HEK293 (cell line): ENCODE measurements at regions not wholly inside any gene's neighbourhood (a gene's known extent, or its start where the extent isn't known, plus 50 kb on each side); places are given as distances from the start of the nearest gene placed in this dataset.

Experiments used
- CTCF ChIA-PET: fragments of 350-600 bp; formaldehyde crosslinking; extraction: SDS; loops from one replicate; lab custom pipeline; 2021; ENCODE audit warnings: antibody characterized with exemption; lab: Yijun Ruan, JAX
- POLR2A ChIA-PET: fragments of 300-600 bp; formaldehyde crosslinking; extraction: SDS; loops from one replicate; lab custom pipeline; 2020; ENCODE audit warnings: antibody characterized with exemption, inconsistent platforms; lab: Yijun Ruan, JAX
- H3K27ac ChIP-seq: fragments of 200-500 bp; sonication (Bioruptor generic); 2 replicates; pipeline ENCODE4 v1.5.1; 2014; ENCODE audit warnings: low read depth, low read length, control low read depth, inconsistent platforms; ENCODE audit errors: extremely low read depth
- H3K36me3 ChIP-seq, 2 experiments: fragments of 200-500 bp in 1 of 2; sonication (Bioruptor generic) in 1 of 2; 1 replicate in 1 of 2; 2 replicates in 1 of 2; pipeline ENCODE4 v1.5.1; 2014 to 2017; ENCODE audit warnings: inconsistent platforms in 2 of 2, low read length in 2 of 2; ENCODE audit not compliant: control insufficient read depth in 2 of 2, insufficient read depth in 1 of 2
- H3K4me1 ChIP-seq: fragments of 200-500 bp; sonication (Bioruptor generic); 2 replicates; pipeline ENCODE4 v1.5.1; 2014; ENCODE audit warnings: mild to moderate bottlenecking, low read length, inconsistent platforms; ENCODE audit not compliant: control insufficient read depth, insufficient read depth
- H3K4me3 ChIP-seq: 2 replicates; pipeline ENCODE4 v1.5.1; 2011; ENCODE audit warnings: low read depth, mild to moderate bottlenecking, control low read depth, low read length, moderate library complexity
- H3K9me3 ChIP-seq: fragments of 200-500 bp; sonication (Bioruptor generic); 2 replicates; pipeline ENCODE4 v1.5.1; 2014; ENCODE audit warnings: low read depth, low read length, inconsistent platforms; ENCODE audit not compliant: control insufficient read depth, insufficient read depth
- PRDM1 ChIP-seq: fragments of 450-650 bp; formaldehyde crosslinking; IDR thresholded peaks from 2 replicates; pipeline ENCODE4; 2016; ENCODE audit warnings: missing biosample characterization, missing genetic modification characterization
- SALL2 ChIP-seq: fragments of 450-650 bp; formaldehyde crosslinking; IDR thresholded peaks from 2 replicates; pipeline ENCODE4 v1.5.0; 2017; ENCODE audit warnings: missing biosample characterization, mild to moderate bottlenecking, missing genetic modification characterization, borderline replicate concordance
- ZBTB11 ChIP-seq: fragments of 450-650 bp; formaldehyde crosslinking; conservative IDR thresholded peaks from 2 replicates; pipeline ENCODE4 v1.5.1; 2016; ENCODE audit warnings: low read depth, missing biosample characterization, missing genetic modification characterization
- ZBTB20 ChIP-seq: fragments of 450-650 bp; formaldehyde crosslinking; IDR thresholded peaks from 2 replicates; pipeline ENCODE4 v1.5.1; 2016; ENCODE audit warnings: missing biosample characterization, missing genetic modification characterization
- ZBTB6 ChIP-seq: fragments of 450-650 bp; formaldehyde crosslinking; IDR thresholded peaks from 2 replicates; pipeline ENCODE4 v1.5.1; 2017; ENCODE audit warnings: missing biosample characterization, missing genetic modification characterization
- ZNF112 ChIP-seq: fragments of 450-650 bp; formaldehyde crosslinking; IDR thresholded peaks from 2 replicates; pipeline ENCODE4 v1.5.0; 2017; ENCODE audit warnings: missing biosample characterization, missing genetic modification characterization
- ZNF148 ChIP-seq: fragments of 450-650 bp; formaldehyde crosslinking; IDR thresholded peaks from 2 replicates; pipeline ENCODE4 v1.5.0; 2017; ENCODE audit warnings: missing biosample characterization, missing genetic modification characterization, borderline replicate concordance
- ZNF155 ChIP-seq: fragments of 450-650 bp; formaldehyde crosslinking; IDR thresholded peaks from 2 replicates; pipeline ENCODE4 v1.5.1; 2016; ENCODE audit warnings: missing biosample characterization, missing genetic modification characterization
- ZNF350 ChIP-seq: fragments of 450-650 bp; formaldehyde crosslinking; IDR thresholded peaks from 2 replicates; pipeline ENCODE4 v1.5.0; 2017; ENCODE audit warnings: missing biosample characterization, mild to moderate bottlenecking, missing genetic modification characterization
- ZNF354C ChIP-seq: fragments of 450-650 bp; formaldehyde crosslinking; IDR thresholded peaks from 2 replicates; pipeline ENCODE4 v1.5.1; 2016; ENCODE audit warnings: missing biosample characterization, missing genetic modification characterization, low read depth, borderline replicate concordance
- ZNF513 ChIP-seq: fragments of 450-650 bp; IDR thresholded peaks from 2 replicates; pipeline ENCODE4 v1.5.1; 2018; ENCODE audit warnings: missing biosample characterization, missing genetic modification characterization
- ZNF518A ChIP-seq: fragments of 450-650 bp; formaldehyde crosslinking; conservative IDR thresholded peaks from 2 replicates; pipeline ENCODE4 v1.5.1; 2016; ENCODE audit warnings: low read depth, missing biosample characterization, missing genetic modification characterization
- ZNF561 ChIP-seq: fragments of 450-650 bp; IDR thresholded peaks from 2 replicates; pipeline ENCODE4 v1.5.1; 2018; ENCODE audit warnings: missing biosample characterization, missing genetic modification characterization, borderline replicate concordance
- ZNF639 ChIP-seq: fragments of 450-650 bp; formaldehyde crosslinking; IDR thresholded peaks from 2 replicates; pipeline ENCODE4 v1.5.1; 2016; ENCODE audit warnings: missing biosample characterization, missing genetic modification characterization
- ZNF645 ChIP-seq: fragments of 450-650 bp; formaldehyde crosslinking; IDR thresholded peaks from 2 replicates; pipeline ENCODE4; 2016; ENCODE audit warnings: missing biosample characterization, missing genetic modification characterization
- ZNF701 ChIP-seq: fragments of 450-650 bp; formaldehyde crosslinking; IDR thresholded peaks from 2 replicates; pipeline ENCODE4 v1.5.1; 2016; ENCODE audit warnings: missing biosample characterization, missing genetic modification characterization
- ZNF704 ChIP-seq: fragments of 450-650 bp; formaldehyde crosslinking; IDR thresholded peaks from 2 replicates; pipeline ENCODE4 v1.5.1; 2016; ENCODE audit warnings: missing biosample characterization, missing genetic modification characterization
- ZSCAN30 ChIP-seq: fragments of 450-650 bp; IDR thresholded peaks from 2 replicates; pipeline ENCODE4 v1.5.1; 2018; ENCODE audit warnings: missing biosample characterization, mild to moderate bottlenecking, missing genetic modification characterization, moderate library complexity

GRCh38 chr18:22613058-22613690 lies 195.5 kb upstream of the CTAGE1 start:
- POLR2A ChIA-PET, result no interaction called here
- no peak overlapping the region for H3K4me3 ChIP-seq
- no peaks in the 10 kb centered on the region for H3K9me3 ChIP-seq
- no peak overlapping the region for H3K27ac ChIP-seq
- CTCF ChIA-PET, result interaction anchor here (0.6 to 1.4 kb wide), 4 partner anchors 26 to 527 kb away, joined by 3 read pairs; no protein-coding TSS in a partner anchor
- no peaks in the 10 kb centered on the region; the same call in 1 of the 2 replicates for H3K4me1 ChIP-seq
- H3K36me3 ChIP-seq, result no peaks in the 10 kb centered on the region
- no peak for TF ChIP-seq ZNF639 (tag by site-specific recombination)
- TF ChIP-seq ZNF518A, result no peak
- TF ChIP-seq ZNF513 (tag by site-specific recombination), result no peak
- TF ChIP-seq ZNF704 (tag by site-specific recombination), result no peak
- no peak for TF ChIP-seq ZBTB11
- TF ChIP-seq ZNF112, result no peak
- TF ChIP-seq PRDM1 (tag by site-specific recombination), result no peak
- TF ChIP-seq ZNF701 (tag by site-specific recombination), result no peak
- TF ChIP-seq ZSCAN30 (tag by site-specific recombination), result no peak
- TF ChIP-seq ZNF354C, result no peak
- TF ChIP-seq ZNF561 (tag by site-specific recombination), result no peak
- TF ChIP-seq ZBTB6 (tag by site-specific recombination), result no peak
- TF ChIP-seq ZBTB20 (tag by site-specific recombination), result no peak
- TF ChIP-seq ZNF155, result no peak
- no peak for TF ChIP-seq ZNF645 (tag by site-specific recombination)
- TF ChIP-seq ZNF148 (tag by site-specific recombination), result no peak
- TF ChIP-seq SALL2 (tag by site-specific recombination), result no peak
- TF ChIP-seq ZNF350 (tag by site-specific recombination), result no peak
